SKM-1 (cell line): ENCODE measurements at regions not wholly inside any gene's neighbourhood (a gene's known extent, or its start where the extent isn't known, plus 50 kb on each side); places are given as distances from the start of the nearest gene placed in this dataset.
"Not testable (repeated sequence)": the region's sequence is repeated elsewhere in the genome, so short reads cannot be mapped to it uniquely, and the experiment has no call there.

Experiments
- DNase-seq: peaks from one replicate; lab custom pipeline; 2025; ENCODE audit not compliant: unreplicated experiment; lab: John Stamatoyannopoulos, UW

DNA sequence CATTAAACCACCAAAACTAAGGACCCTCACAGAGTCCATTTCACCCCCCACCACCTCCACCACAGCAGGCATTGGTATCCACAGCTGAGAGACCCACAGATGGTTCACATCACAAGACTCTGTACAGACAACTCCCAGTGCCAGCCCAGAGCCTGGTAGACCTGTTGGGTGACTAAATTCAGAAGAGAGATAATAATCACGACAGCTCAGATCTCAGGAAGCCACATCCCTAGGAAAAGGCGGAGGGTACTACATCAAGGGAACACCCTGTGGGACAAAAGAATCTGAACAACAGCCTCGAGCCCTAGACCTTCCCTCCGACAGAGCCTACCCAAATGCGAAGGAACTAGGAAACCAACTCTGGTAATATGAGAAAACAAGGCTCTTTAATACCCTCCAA lies 51.4 kb upstream of the TMEM45B start:
- DNase-seq: not testable (repeated sequence)
